ENCODE measurements at regions not wholly inside any gene's neighbourhood (a gene's known extent, or its start where the extent isn't known, plus 50 kb on each side); places are given as distances from the start of the nearest gene placed in this dataset.

DNA sequence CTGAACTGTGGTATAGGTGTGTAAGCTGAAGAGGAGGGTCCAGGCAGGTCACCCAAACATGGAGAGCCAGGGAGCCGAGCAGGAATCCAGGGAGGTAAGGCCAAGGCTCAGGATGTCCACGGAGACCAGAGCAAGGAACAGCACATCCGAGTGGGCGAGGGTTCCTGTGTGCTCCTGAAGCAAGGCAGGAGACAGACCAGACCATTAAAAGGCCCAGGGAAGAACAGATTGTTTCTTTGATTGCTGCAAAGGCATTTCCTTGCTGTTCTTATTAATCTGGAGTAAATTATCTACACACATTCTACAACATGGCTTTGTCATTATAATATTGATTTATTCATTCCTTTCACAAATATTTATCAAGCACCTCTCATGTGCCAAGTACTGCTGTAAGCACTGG is 50.1 kb upstream of the SPTBN1 start:
- no peaks in the 10 kb centered on the region for H3K79me2 ChIP-seq (ENCODE audit: control insufficient read depth, insufficient read depth, low read length)
- no peak overlapping the region for H3K9ac ChIP-seq (ENCODE audit: control insufficient read depth, extremely low read depth, insufficient read depth, low read length)
- no peak for FAIRE-seq
- H3K9me1 ChIP-seq (ENCODE audit: control insufficient read depth, extremely low read depth, insufficient read depth, low read length): no peaks in the 10 kb centered on the region
- no peaks in the 10 kb centered on the region for H3K36me3 ChIP-seq (ENCODE audit: control insufficient read depth in 2 of 2, extremely low read depth in 1 of 2, insufficient read depth in 2 of 2, low read length in 2 of 2)
- TF ChIP-seq, protein P1, sequence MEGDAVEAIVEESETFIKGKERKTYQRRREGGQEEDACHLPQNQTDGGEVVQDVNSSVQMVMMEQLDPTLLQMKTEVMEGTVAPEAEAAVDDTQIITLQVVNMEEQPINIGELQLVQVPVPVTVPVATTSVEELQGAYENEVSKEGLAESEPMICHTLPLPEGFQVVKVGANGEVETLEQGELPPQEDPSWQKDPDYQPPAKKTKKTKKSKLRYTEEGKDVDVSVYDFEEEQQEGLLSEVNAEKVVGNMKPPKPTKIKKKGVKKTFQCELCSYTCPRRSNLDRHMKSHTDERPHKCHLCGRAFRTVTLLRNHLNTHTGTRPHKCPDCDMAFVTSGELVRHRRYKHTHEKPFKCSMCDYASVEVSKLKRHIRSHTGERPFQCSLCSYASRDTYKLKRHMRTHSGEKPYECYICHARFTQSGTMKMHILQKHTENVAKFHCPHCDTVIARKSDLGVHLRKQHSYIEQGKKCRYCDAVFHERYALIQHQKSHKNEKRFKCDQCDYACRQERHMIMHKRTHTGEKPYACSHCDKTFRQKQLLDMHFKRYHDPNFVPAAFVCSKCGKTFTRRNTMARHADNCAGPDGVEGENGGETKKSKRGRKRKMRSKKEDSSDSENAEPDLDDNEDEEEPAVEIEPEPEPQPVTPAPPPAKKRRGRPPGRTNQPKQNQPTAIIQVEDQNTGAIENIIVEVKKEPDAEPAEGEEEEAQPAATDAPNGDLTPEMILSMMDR (optimal IDR thresholded peaks at IDR 0.05 in 1 of 3, IDR thresholded peaks at IDR 0.05 in 1 of 3, conservative IDR thresholded peaks at IDR 0.05 in 1 of 3; ENCODE audit: extremely low read depth in 1 of 3, insufficient read depth in 2 of 3, low read length in 3 of 3): no peak
- TF ChIP-seq EZH2 (IDR thresholded peaks at IDR 0.05; ENCODE audit: low read length): no peak
- H3K4me3 ChIP-seq (ENCODE audit: control insufficient read depth in 2 of 3, extremely low read depth in 1 of 3, insufficient read depth in 2 of 3, low read depth in 1 of 3, low read length in 3 of 3): no peak overlapping the region
- H3K27ac ChIP-seq (ENCODE audit: control insufficient read depth, insufficient read depth, low read length): no peak overlapping the region
- no peak for DNase-seq (ENCODE audit: low read depth, low spot score)
- dilution Hi-C loops (cut with MboI; ENCODE audit: extremely low pct_ligation_motif_present, low sequenced_read_pairs): no loop called here
- H4K20me1 ChIP-seq (ENCODE audit: control insufficient read depth, extremely low read depth, insufficient read depth, low read length): no peaks in the 10 kb centered on the region
- H3K27me3 ChIP-seq (ENCODE audit: control insufficient read depth, extremely low read depth, insufficient read depth, low read length): no peaks in the 10 kb centered on the region
- H3K4me2 ChIP-seq (ENCODE audit: control insufficient read depth, extremely low read depth, insufficient read depth, low read depth, low read length): no peak overlapping the region
- H3K4me1 ChIP-seq (ENCODE audit: control insufficient read depth, extremely low read depth, insufficient read depth, low read length): no peaks in the 10 kb centered on the region
- no peak overlapping the region for H2AFZ ChIP-seq (ENCODE audit: control insufficient read depth, low read length)
- H3K9me3 ChIP-seq (ENCODE audit: control insufficient read depth, low read depth, low read length): no peaks in the 10 kb centered on the region

Data from keratinocyte (primary cell).